ENCODE measurements at regions not wholly inside any gene's neighbourhood (a gene's known extent, or its start where the extent isn't known, plus 50 kb on each side); places are given as distances from the start of the nearest gene placed in this dataset.

DNA sequence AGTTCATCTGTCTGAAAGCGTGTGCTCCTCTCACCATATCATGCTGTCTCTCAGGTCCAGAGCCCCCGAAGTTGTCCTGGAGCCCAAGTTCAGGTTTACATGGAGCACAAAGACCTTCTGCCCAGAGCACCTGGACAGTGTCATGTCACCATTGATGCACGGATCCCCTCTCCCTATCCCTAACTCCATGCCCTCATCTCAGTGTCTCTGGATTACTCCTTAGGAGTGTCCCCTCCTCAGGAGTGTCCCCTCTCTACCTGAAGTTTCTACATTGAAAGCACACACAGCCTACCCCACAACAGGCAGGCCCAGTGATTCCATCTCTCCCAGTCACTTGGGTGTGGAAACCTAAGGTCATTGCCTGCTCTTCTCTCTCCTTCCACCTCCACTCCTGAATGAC, 144.1 kb upstream of the NCKAP5 start:
- Histone ChIP-seq H3K36me3 (ENCODE audit: control insufficient read depth in 1 of 2, insufficient read depth in 2 of 2, low read length in 2 of 2) (no peaks in the 10 kb centered on the region), H3K27ac (ENCODE audit: low read depth, low read length) (no peak overlapping the region), H3K4me3 (ENCODE audit: low read depth in 1 of 2, low read length in 2 of 2) (no peak overlapping the region), H3K4me1 (ENCODE audit: control insufficient read depth in 1 of 2, insufficient read depth in 2 of 2, low read length in 2 of 2) (no peaks in the 10 kb centered on the region), H3K27me3 (ENCODE audit: control insufficient read depth in 1 of 2, insufficient read depth in 2 of 2, low read length in 2 of 2) (no peaks in the 10 kb centered on the region), H3K9me3 (ENCODE audit: control insufficient read depth in 1 of 2, low read length in 2 of 2) (no peaks in the 10 kb centered on the region), H3K9ac (ENCODE audit: low read depth in 1 of 2, low read length in 2 of 2) (no peak overlapping the region)

DNA sequence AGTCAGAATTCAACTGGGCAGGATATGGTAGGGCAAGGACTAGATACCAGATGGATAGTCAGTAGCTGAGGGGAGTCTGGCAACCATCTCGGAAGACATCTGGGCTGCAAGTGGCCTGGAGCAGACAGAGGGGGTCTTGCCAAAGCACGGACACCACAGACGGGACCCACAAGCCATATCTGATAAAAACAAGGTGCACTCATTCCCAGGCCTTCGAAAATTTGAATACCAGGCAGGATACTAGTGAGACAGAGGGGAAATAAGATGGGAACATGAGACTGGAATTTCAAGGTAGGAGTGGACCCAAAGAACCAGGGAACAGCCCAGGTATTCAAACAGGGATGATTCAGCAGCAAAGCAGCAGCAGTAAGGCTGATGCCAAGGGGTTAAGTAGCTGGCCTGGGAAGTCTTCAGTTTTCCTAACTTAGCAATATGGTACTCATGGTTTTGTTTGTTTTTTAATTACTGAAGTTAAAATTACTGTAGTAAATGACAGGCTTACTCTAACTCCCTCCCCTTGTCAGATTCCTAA, 144.9 kb upstream of the NCKAP5 start:
- Histone ChIP-seq H3K27ac (ENCODE audit: low read depth, low read length) (no peak overlapping the region), H3K4me1 (ENCODE audit: control insufficient read depth in 1 of 2, insufficient read depth in 2 of 2, low read length in 2 of 2) (no peaks in the 10 kb centered on the region), H3K36me3 (ENCODE audit: control insufficient read depth in 1 of 2, insufficient read depth in 2 of 2, low read length in 2 of 2) (no peaks in the 10 kb centered on the region), H3K4me3 (ENCODE audit: low read depth in 1 of 2, low read length in 2 of 2) (no peak overlapping the region), H3K9ac (ENCODE audit: low read depth in 1 of 2, low read length in 2 of 2) (no peak overlapping the region), H3K9me3 (ENCODE audit: control insufficient read depth in 1 of 2, low read length in 2 of 2) (no peaks in the 10 kb centered on the region), H3K27me3 (ENCODE audit: control insufficient read depth in 1 of 2, insufficient read depth in 2 of 2, low read length in 2 of 2) (no peaks in the 10 kb centered on the region)

DNA sequence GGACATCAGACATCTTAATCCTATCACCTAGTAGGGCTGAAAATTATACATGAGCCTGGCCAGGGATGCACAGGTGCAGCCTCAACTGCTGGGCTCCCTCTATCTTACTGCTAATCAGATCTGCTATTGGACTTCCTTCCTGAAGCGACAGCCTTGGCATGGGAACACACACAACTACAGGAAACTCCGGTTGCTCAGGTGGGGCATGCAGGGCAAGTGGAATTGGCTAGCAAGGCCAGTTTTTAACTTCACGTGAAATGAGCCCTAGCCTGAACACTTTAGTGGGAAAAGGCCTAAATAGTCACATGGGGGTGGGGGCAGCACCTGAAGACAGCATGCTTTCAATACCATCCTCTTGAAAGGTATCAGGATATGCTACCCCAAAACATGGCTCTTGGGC, 147.9 kb upstream of the NCKAP5 start:
- H3K27ac ChIP-seq (ENCODE audit: low read depth, low read length), result no peak overlapping the region
- H3K4me3 ChIP-seq (ENCODE audit: low read depth in 1 of 2, low read length in 2 of 2), result no peak overlapping the region
- no peaks in the 10 kb centered on the region for H3K27me3 ChIP-seq (ENCODE audit: control insufficient read depth in 1 of 2, insufficient read depth in 2 of 2, low read length in 2 of 2)
- no peaks in the 10 kb centered on the region for H3K36me3 ChIP-seq (ENCODE audit: control insufficient read depth in 1 of 2, insufficient read depth in 2 of 2, low read length in 2 of 2)
- H3K9me3 ChIP-seq (ENCODE audit: control insufficient read depth in 1 of 2, low read length in 2 of 2), result no peaks in the 10 kb centered on the region
- no peak overlapping the region for H3K9ac ChIP-seq (ENCODE audit: low read depth in 1 of 2, low read length in 2 of 2)
- H3K4me1 ChIP-seq (ENCODE audit: control insufficient read depth in 1 of 2, insufficient read depth in 2 of 2, low read length in 2 of 2), result no peaks in the 10 kb centered on the region

DNA sequence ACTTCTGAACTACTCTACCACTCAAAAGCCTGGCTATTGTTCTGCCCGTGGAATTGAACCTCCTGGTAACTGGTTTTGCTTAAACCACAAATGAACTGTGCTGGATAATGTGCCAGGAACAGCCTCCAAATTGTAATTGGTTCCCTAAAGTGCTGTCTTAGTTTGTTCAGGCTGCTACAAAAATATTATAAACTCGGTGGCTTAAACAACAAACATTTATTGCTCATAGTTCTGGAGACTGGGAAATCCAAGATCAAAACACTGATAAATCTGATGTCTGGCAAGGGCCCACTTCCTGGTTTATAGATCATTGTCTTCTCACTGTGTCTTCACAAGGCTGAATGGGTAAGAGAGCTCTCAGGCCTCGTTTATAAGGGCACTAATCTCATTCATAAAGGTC, 149.2 kb upstream of the NCKAP5 start:
- no peaks in the 10 kb centered on the region for H3K36me3 ChIP-seq (ENCODE audit: control insufficient read depth in 1 of 2, insufficient read depth in 2 of 2, low read length in 2 of 2)
- no peaks in the 10 kb centered on the region for H3K9me3 ChIP-seq (ENCODE audit: control insufficient read depth in 1 of 2, low read length in 2 of 2)
- no peaks in the 10 kb centered on the region for H3K4me1 ChIP-seq (ENCODE audit: control insufficient read depth in 1 of 2, insufficient read depth in 2 of 2, low read length in 2 of 2)
- no peak overlapping the region for H3K4me3 ChIP-seq (ENCODE audit: low read depth in 1 of 2, low read length in 2 of 2)
- H3K9ac ChIP-seq (ENCODE audit: low read depth in 1 of 2, low read length in 2 of 2), result no peak overlapping the region
- H3K27ac ChIP-seq (ENCODE audit: low read depth, low read length), result no peak overlapping the region
- no peaks in the 10 kb centered on the region for H3K27me3 ChIP-seq (ENCODE audit: control insufficient read depth in 1 of 2, insufficient read depth in 2 of 2, low read length in 2 of 2)

DNA sequence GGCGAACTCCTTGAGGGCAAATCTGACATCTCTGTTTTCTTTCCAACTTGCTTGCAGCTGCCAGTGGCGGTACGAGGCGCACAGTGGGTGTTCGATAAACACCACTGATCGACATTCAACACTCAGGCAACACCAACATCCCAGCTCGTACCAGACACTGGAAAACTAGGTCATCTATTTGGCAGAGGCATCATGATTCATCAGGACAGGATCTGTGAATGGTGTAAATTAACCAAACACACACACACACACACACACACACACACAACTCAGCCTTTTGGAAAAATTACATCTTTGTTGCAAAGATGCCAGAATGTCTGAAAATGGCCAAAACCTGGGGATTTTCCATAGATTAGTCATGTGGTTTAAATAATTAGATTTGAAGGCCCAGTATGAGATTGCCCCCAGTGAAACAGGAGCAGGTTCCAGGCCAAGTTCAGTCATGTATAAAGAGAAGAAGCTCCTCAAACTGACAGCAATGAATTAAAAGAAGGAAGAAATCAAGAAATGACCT, 150.5 kb upstream of the NCKAP5 start:
- no peak overlapping the region for H3K4me3 ChIP-seq (ENCODE audit: low read depth in 1 of 2, low read length in 2 of 2)
- H3K27ac ChIP-seq (ENCODE audit: low read depth, low read length), result no peak overlapping the region

DNA sequence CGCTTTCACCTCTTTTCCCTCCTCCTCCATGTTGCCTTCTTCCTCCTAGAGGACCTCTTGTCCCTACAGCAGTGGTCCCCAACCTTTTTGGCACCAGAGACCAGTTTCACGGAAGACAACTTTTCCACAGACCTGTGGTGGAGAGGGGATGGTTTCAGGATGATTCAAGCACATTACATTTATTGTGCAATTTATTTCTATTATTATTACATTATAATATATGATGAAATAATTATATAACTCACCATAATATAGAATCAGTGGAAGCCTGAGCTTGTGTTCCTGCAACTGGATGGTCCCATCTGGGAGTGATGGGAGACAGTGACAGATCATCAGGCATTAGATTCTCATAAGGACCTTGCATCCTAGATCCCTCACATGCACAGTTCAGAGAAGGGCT, 152.2 kb upstream of the NCKAP5 start:
- H3K9ac ChIP-seq (ENCODE audit: low read depth in 1 of 2, low read length in 2 of 2), result no peak overlapping the region
- H3K36me3 ChIP-seq (ENCODE audit: control insufficient read depth in 1 of 2, insufficient read depth in 2 of 2, low read length in 2 of 2), result no peaks in the 10 kb centered on the region
- no peak overlapping the region for H3K27ac ChIP-seq (ENCODE audit: low read depth, low read length)
- H3K27me3 ChIP-seq (ENCODE audit: control insufficient read depth in 1 of 2, insufficient read depth in 2 of 2, low read length in 2 of 2), result no peaks in the 10 kb centered on the region
- H3K4me1 ChIP-seq (ENCODE audit: control insufficient read depth in 1 of 2, insufficient read depth in 2 of 2, low read length in 2 of 2), result no peaks in the 10 kb centered on the region
- H3K9me3 ChIP-seq (ENCODE audit: control insufficient read depth in 1 of 2, low read length in 2 of 2), result no peaks in the 10 kb centered on the region
- no peak overlapping the region for H3K4me3 ChIP-seq (ENCODE audit: low read depth in 1 of 2, low read length in 2 of 2)

More for the DNA sequence above, 150.5 kb upstream of the NCKAP5 start:
- H3K4me1 ChIP-seq (ENCODE audit: control insufficient read depth in 1 of 2, insufficient read depth in 2 of 2, low read length in 2 of 2), result no peaks in the 10 kb centered on the region
- H3K36me3 ChIP-seq (ENCODE audit: control insufficient read depth in 1 of 2, insufficient read depth in 2 of 2, low read length in 2 of 2), result no peaks in the 10 kb centered on the region
- no peaks in the 10 kb centered on the region for H3K9me3 ChIP-seq (ENCODE audit: control insufficient read depth in 1 of 2, low read length in 2 of 2)
- H3K9ac ChIP-seq (ENCODE audit: low read depth in 1 of 2, low read length in 2 of 2), result no peak overlapping the region
- H3K27me3 ChIP-seq (ENCODE audit: control insufficient read depth in 1 of 2, insufficient read depth in 2 of 2, low read length in 2 of 2), result no peaks in the 10 kb centered on the region

DNA sequence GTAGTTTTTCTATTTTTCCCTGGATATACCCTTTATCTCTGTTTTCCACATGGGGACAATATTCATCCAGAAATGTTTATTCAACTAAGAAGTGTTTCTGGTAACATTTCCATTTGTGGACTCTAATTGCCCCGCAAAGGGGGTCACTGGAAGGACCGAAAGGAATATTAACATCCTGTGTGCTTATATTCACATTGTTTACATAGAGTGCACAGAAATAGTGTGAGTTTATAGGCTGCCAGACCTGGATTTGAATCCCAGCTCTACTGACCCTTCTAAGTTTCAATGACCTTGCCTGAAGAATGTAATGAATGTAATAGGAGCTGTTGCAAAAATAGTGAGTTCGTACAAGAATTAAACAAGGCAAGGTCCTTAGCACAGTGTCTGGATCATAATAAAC, 152.9 kb upstream of the NCKAP5 start:
- H3K9ac ChIP-seq (ENCODE audit: low read depth in 1 of 2, low read length in 2 of 2), result no peak overlapping the region

DNA sequence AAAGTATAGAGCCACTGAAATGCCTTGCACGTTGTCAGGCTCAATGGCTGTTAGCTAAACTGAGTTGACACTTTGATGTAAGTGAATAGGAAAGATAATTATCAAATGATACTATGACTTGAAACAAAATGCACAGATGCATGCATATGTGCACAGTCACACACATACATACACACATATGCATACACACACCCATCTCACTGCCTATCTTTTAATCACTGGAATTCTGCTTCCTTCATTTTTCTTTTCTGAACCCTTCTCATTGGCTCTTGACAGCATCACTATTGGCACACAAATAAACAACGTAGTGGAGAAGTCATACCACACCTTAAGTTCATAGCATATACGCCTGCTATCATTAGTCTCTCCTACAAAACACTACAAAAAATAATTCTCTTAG, 154.9 kb upstream of the NCKAP5 start:
- Histone ChIP-seq H3K4me1 (ENCODE audit: control insufficient read depth in 1 of 2, insufficient read depth in 2 of 2, low read length in 2 of 2) (no peaks in the 10 kb centered on the region), H3K27ac (ENCODE audit: low read depth, low read length) (no peak overlapping the region), H3K36me3 (ENCODE audit: control insufficient read depth in 1 of 2, insufficient read depth in 2 of 2, low read length in 2 of 2) (no peaks in the 10 kb centered on the region), H3K4me3 (ENCODE audit: low read depth in 1 of 2, low read length in 2 of 2) (no peak overlapping the region), H3K9me3 (ENCODE audit: control insufficient read depth in 1 of 2, low read length in 2 of 2) (no peaks in the 10 kb centered on the region), H3K27me3 (ENCODE audit: control insufficient read depth in 1 of 2, insufficient read depth in 2 of 2, low read length in 2 of 2) (no peaks in the 10 kb centered on the region), H3K9ac (ENCODE audit: low read depth in 1 of 2, low read length in 2 of 2) (no peak overlapping the region)

More for the DNA sequence above, 152.9 kb upstream of the NCKAP5 start:
- Histone ChIP-seq H3K4me1 (ENCODE audit: control insufficient read depth in 1 of 2, insufficient read depth in 2 of 2, low read length in 2 of 2) (no peaks in the 10 kb centered on the region), H3K4me3 (ENCODE audit: low read depth in 1 of 2, low read length in 2 of 2) (no peak overlapping the region), H3K36me3 (ENCODE audit: control insufficient read depth in 1 of 2, insufficient read depth in 2 of 2, low read length in 2 of 2) (no peaks in the 10 kb centered on the region), H3K9me3 (ENCODE audit: control insufficient read depth in 1 of 2, low read length in 2 of 2) (no peaks in the 10 kb centered on the region), H3K27me3 (ENCODE audit: control insufficient read depth in 1 of 2, insufficient read depth in 2 of 2, low read length in 2 of 2) (no peaks in the 10 kb centered on the region), H3K27ac (ENCODE audit: low read depth, low read length) (no peak overlapping the region)

DNA sequence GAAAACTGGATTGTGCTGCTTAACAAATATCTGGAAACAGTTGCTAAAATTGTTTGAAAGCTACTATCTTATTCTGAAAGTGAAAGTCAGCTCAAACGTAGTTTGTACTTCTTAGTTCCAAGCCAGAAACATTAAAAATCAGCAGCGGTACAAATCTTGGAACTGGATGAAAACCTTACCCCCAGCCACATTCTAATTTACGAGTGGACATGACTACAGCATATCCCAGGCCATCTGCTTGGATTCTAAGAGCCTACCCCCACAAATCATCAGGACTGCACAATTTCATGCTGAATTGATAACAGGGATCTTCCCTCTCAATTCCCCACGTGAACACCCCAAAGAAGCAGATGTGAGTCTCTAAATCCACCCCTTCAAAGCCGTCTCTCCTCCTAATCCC, 158.7 kb upstream of the NCKAP5 start:
- Histone ChIP-seq H3K9ac (ENCODE audit: low read depth in 1 of 2, low read length in 2 of 2) (peak overlapping the region in 1 of 2 donors; percentile 35), H3K4me1 (ENCODE audit: control insufficient read depth in 1 of 2, insufficient read depth in 2 of 2, low read length in 2 of 2) (no peaks in the 10 kb centered on the region), H3K27ac (ENCODE audit: low read depth, low read length) (no peak overlapping the region), H3K9me3 (ENCODE audit: control insufficient read depth in 1 of 2, low read length in 2 of 2) (no peaks in the 10 kb centered on the region), H3K36me3 (ENCODE audit: control insufficient read depth in 1 of 2, insufficient read depth in 2 of 2, low read length in 2 of 2) (no peaks in the 10 kb centered on the region), H3K27me3 (ENCODE audit: control insufficient read depth in 1 of 2, insufficient read depth in 2 of 2, low read length in 2 of 2) (no peaks in the 10 kb centered on the region), H3K4me3 (ENCODE audit: low read depth in 1 of 2, low read length in 2 of 2) (peak overlapping the region; percentile 42 to 50)

DNA sequence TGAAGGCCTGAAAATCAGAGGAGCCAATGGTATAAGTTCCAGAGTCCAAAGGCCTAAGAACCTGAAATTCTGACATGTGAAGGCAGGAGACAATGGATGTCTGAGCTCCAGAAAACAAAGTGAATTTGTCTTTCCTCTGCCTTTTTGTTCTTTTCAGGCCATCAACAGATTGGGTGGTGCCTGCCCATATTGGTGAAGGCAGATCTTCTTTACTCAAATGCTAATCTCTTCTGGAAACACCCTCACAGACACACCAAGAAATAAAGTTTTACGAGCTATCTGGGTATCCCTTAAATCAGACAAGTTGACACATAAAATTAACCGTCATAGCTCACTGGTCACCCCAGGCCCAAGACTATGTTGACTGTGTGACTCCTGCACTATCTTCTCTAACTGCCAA, 163.8 kb upstream of the NCKAP5 start:
- Histone ChIP-seq H3K9ac (ENCODE audit: low read depth in 1 of 2, low read length in 2 of 2) (no peak overlapping the region), H3K4me1 (ENCODE audit: control insufficient read depth in 1 of 2, insufficient read depth in 2 of 2, low read length in 2 of 2) (no peaks in the 10 kb centered on the region), H3K4me3 (ENCODE audit: low read depth in 1 of 2, low read length in 2 of 2) (no peak overlapping the region), H3K36me3 (ENCODE audit: control insufficient read depth in 1 of 2, insufficient read depth in 2 of 2, low read length in 2 of 2) (no peaks in the 10 kb centered on the region), H3K9me3 (ENCODE audit: control insufficient read depth in 1 of 2, low read length in 2 of 2) (peaks cover 2 to 5% of the 10 kb centered on the region in 2 donors), H3K27me3 (ENCODE audit: control insufficient read depth in 1 of 2, insufficient read depth in 2 of 2, low read length in 2 of 2) (no peaks in the 10 kb centered on the region), H3K27ac (ENCODE audit: low read depth, low read length) (no peak overlapping the region)

All from duodenal mucosa (tissue), 2 donors.